Fibroblast of lung (primary cell): ENCODE measurements at regions not wholly inside any gene's neighbourhood (a gene's known extent, or its start where the extent isn't known, plus 50 kb on each side); places are given as distances from the start of the nearest gene placed in this dataset.
"Not testable (repeated sequence)": the region's sequence is repeated elsewhere in the genome, so short reads cannot be mapped to it uniquely, and the experiment has no call there.

Experiments
- DNase-seq, 2 donors: peaks; one replicate each; pipeline versions ENCODE4 v3.0.0 to v3.0.0-alpha.2; 2010; ENCODE audit warnings: low read depth in 2 of 2
- H2AFZ ChIP-seq: 2 replicates; pipeline ENCODE4 v1.5.1; 2012; ENCODE audit warnings: low read length, control low read depth, inconsistent platforms
- H3K27ac ChIP-seq: 2 replicates; pipeline ENCODE4 v1.5.1; 2011; ENCODE audit warnings: low read length, control low read depth; ENCODE audit not compliant: insufficient read depth
- H3K27me3 ChIP-seq: 2 replicates; pipeline ENCODE4 v1.5.1; 2011; ENCODE audit warnings: mild to moderate bottlenecking, low read length; ENCODE audit not compliant: control insufficient read depth, insufficient read depth
- H3K36me3 ChIP-seq: 2 replicates; pipeline ENCODE4 v1.5.1; 2011; ENCODE audit warnings: low read length; ENCODE audit not compliant: control insufficient read depth, insufficient read depth
- H3K4me1 ChIP-seq: 2 replicates; pipeline ENCODE4 v1.5.1; 2011; ENCODE audit warnings: low read length; ENCODE audit not compliant: control insufficient read depth, insufficient read depth; ENCODE audit errors: extremely low read depth
- H3K4me2 ChIP-seq: 2 replicates; pipeline ENCODE4 v1.5.1; 2011; ENCODE audit warnings: low read length, control low read depth; ENCODE audit not compliant: insufficient read depth; ENCODE audit errors: extremely low read depth
- H3K4me3 ChIP-seq, 4 experiments: fragments of 200-600 bp in 1 of 4; sonication (generic) in 1 of 4; replicated peaks in 1 of 4; 2 replicates each; pipeline ENCODE4 v1.5.1; 2011 to 2016; ENCODE audit warnings: low read length in 4 of 4, low read depth in 3 of 4, mild to moderate bottlenecking in 3 of 4, control low read depth in 2 of 4, inconsistent platforms in 1 of 4, mixed read lengths in 1 of 4; ENCODE audit not compliant: insufficient read depth in 1 of 4; ENCODE audit errors: control extremely low read depth in 1 of 4
- H3K79me2 ChIP-seq: 2 replicates; pipeline ENCODE4 v1.5.1; 2012; ENCODE audit warnings: mild to moderate bottlenecking, low read length, inconsistent platforms; ENCODE audit not compliant: control insufficient read depth, insufficient read depth
- H3K9ac ChIP-seq: 2 replicates; pipeline ENCODE4 v1.5.1; 2011; ENCODE audit warnings: mild to moderate bottlenecking, low read length, control low read depth; ENCODE audit not compliant: insufficient read depth
- H3K9me3 ChIP-seq: 2 replicates; pipeline ENCODE4 v1.5.1; 2012; ENCODE audit warnings: low read depth, low read length; ENCODE audit not compliant: control insufficient read depth, insufficient read depth
- H4K20me1 ChIP-seq: 2 replicates; pipeline ENCODE4 v1.5.1; 2011; ENCODE audit warnings: low read length; ENCODE audit not compliant: control insufficient read depth, insufficient read depth; ENCODE audit errors: extremely low read depth
- EZH2 ChIP-seq: IDR thresholded peaks from 2 replicates; pipeline ENCODE4 v1.5.1; 2012; ENCODE audit warnings: low read length, control low read depth, mild to moderate bottlenecking; ENCODE audit errors: missing control alignments
- TF ChIP-seq, protein P1 (sequence below), 2 donors: IDR thresholded peaks in 1 of 2; conservative IDR thresholded peaks in 1 of 2; 1 replicate in 1 of 2; 2 replicates in 1 of 2; pipeline ENCODE4 v1.5.1; 2011 to 2012; ENCODE audit warnings: low read length in 2 of 2, control low read depth in 1 of 2, inconsistent platforms in 1 of 2, low read depth in 1 of 2, mild to moderate bottlenecking in 1 of 2

GRCh38 chr9:95783426-95783975, 92.0 kb upstream of the ERCC6L2 start:
- DNase-seq: peak; percentile 84
- Histone ChIP-seq H4K20me1 (no peaks in the 10 kb centered on the region), H3K27ac (no peak overlapping the region), H3K36me3 (no peaks in the 10 kb centered on the region), H3K4me1 (no peaks in the 10 kb centered on the region), H3K4me2 (no peak overlapping the region), H3K79me2 (no peaks in the 10 kb centered on the region), H3K9me3 (no peaks in the 10 kb centered on the region), H3K27me3 (no peaks in the 10 kb centered on the region), H3K4me3 (no peak overlapping the region), H2AFZ (no peak overlapping the region), H3K9ac (no peak overlapping the region)
- TF ChIP-seq, protein P1, sequence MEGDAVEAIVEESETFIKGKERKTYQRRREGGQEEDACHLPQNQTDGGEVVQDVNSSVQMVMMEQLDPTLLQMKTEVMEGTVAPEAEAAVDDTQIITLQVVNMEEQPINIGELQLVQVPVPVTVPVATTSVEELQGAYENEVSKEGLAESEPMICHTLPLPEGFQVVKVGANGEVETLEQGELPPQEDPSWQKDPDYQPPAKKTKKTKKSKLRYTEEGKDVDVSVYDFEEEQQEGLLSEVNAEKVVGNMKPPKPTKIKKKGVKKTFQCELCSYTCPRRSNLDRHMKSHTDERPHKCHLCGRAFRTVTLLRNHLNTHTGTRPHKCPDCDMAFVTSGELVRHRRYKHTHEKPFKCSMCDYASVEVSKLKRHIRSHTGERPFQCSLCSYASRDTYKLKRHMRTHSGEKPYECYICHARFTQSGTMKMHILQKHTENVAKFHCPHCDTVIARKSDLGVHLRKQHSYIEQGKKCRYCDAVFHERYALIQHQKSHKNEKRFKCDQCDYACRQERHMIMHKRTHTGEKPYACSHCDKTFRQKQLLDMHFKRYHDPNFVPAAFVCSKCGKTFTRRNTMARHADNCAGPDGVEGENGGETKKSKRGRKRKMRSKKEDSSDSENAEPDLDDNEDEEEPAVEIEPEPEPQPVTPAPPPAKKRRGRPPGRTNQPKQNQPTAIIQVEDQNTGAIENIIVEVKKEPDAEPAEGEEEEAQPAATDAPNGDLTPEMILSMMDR (conservative IDR thresholded peaks at IDR 0.05 in 1 of 2, IDR thresholded peaks at IDR 0.05 in 1 of 2; ENCODE audit: low read depth in 1 of 2, low read length in 2 of 2): no peak
- TF ChIP-seq EZH2: no peak

DNA sequence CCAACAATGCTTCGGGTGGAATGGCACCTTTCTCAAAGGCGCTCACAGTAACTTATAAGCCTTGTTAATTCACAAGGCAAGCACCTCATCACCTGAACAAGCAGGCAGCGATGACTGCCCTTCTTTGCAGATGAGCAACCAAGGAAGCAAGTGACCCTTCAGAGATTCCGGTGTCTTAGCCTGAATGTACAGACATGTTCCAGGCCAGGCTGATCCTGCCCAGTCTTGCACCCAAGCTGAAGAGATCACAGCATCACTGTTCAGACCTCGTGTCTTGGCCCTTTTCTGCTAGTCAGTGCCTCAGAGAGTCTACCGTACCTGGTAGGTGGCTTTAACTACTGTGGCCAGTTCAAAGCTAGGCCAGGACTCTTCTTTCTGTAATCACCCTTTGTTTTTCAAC, 94.7 kb upstream of the ERCC6L2 start:
- H3K27me3 ChIP-seq: no peaks in the 10 kb centered on the region
- H3K36me3 ChIP-seq: no peaks in the 10 kb centered on the region
- no peaks in the 10 kb centered on the region for H3K4me1 ChIP-seq
- H2AFZ ChIP-seq: no peak overlapping the region
- no peaks in the 10 kb centered on the region for H3K79me2 ChIP-seq
- no peak overlapping the region for H3K4me2 ChIP-seq
- no peak overlapping the region for H3K27ac ChIP-seq
- no peaks in the 10 kb centered on the region for H4K20me1 ChIP-seq
- TF ChIP-seq EZH2: no peak
- TF ChIP-seq, protein P1 (conservative IDR thresholded peaks at IDR 0.05 in 1 of 2, IDR thresholded peaks at IDR 0.05 in 1 of 2; ENCODE audit: low read depth in 1 of 2, low read length in 2 of 2): no peak
- no peaks in the 10 kb centered on the region for H3K9me3 ChIP-seq
- H3K4me3 ChIP-seq: no peak overlapping the region
- H3K9ac ChIP-seq: no peak overlapping the region
- DNase-seq: no peak

DNA sequence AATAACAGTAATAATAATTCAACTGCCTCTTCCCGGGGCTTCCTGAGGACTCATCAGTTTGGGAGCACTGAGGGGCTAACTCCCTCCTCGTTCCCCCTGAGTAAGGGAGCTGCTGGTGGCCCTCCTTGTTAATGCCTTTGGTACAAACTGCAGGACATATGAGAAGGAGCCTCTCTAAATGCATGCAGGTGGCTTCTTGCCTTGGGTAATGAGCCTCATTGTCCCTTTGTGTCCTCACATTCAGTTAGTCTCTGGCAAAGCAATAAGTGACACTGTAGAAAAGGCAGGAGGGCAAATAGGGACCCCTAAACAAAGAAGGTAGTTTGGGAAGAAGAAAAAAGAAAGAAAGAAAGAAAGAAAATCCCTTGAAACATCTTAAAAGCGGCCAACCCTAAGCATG, 95.4 kb upstream of the ERCC6L2 start:
- Histone ChIP-seq H2AFZ (no peak overlapping the region), H3K36me3 (no peaks in the 10 kb centered on the region), H3K27me3 (no peaks in the 10 kb centered on the region)

GRCh38 chr9:95779597-95779996, 95.9 kb upstream of the ERCC6L2 start:
- H4K20me1 ChIP-seq, H2AFZ ChIP-seq, H3K4me2 ChIP-seq, H3K9me3 ChIP-seq, H3K79me2 ChIP-seq, H3K27ac ChIP-seq, H3K27me3 ChIP-seq, H3K36me3 ChIP-seq, H3K9ac ChIP-seq, H3K4me1 ChIP-seq, H3K4me3 ChIP-seq: not testable (repeated sequence)
- DNase-seq: peak in 1 of 2 donors; percentile 15

More for the DNA sequence above, 95.4 kb upstream of the ERCC6L2 start:
- Histone ChIP-seq H4K20me1 (no peaks in the 10 kb centered on the region), H3K79me2 (no peaks in the 10 kb centered on the region), H3K4me3 (no peak overlapping the region), H3K27ac (no peak overlapping the region), H3K9me3 (no peaks in the 10 kb centered on the region), H3K9ac (no peak overlapping the region), H3K4me1 (no peaks in the 10 kb centered on the region), H3K4me2 (no peak overlapping the region)
- TF ChIP-seq EZH2: no peak
- TF ChIP-seq, protein P1 (conservative IDR thresholded peaks at IDR 0.05 in 1 of 2, IDR thresholded peaks at IDR 0.05 in 1 of 2; ENCODE audit: low read depth in 1 of 2, low read length in 2 of 2): no peak
- DNase-seq: no peak
